GM04503 (cell line): ENCODE measurements at regions not wholly inside any gene's neighbourhood (a gene's known extent, or its start where the extent isn't known, plus 50 kb on each side); places are given as distances from the start of the nearest gene placed in this dataset.

Source experiments
- DNase-seq: peaks from one replicate; pipeline ENCODE4 v3.0.0-alpha.2; 2012; ENCODE audit warnings: low read depth

- no peak for DNase-seq
These were observed 111.1 kb upstream of the SLC66A3 start for GRCh38 chr2:11044201-11044600.

- no peak for DNase-seq
These were observed 110.0 kb upstream of the SLC66A3 start for GRCh38 chr2:11045294-11045693.

- DNase-seq: no peak
These were observed 106.8 kb upstream of the SLC66A3 start for GRCh38 chr2:11048335-11049008.

GRCh38 chr2:11050565-11050964 lies 104.7 kb upstream of the SLC66A3 start:
- DNase-seq: no peak

GRCh38 chr2:11051280-11051679 lies 104.0 kb upstream of the SLC66A3 start:
- DNase-seq: no peak

- no peak for DNase-seq
These were observed 101.7 kb upstream of the SLC66A3 start for GRCh38 chr2:11053546-11053945.

GRCh38 chr2:11054783-11055678 lies 100.2 kb upstream of the SLC66A3 start:
- DNase-seq: no peak

GRCh38 chr2:11055679-11056215 lies 99.5 kb upstream of the SLC66A3 start:
- no peak for DNase-seq

- DNase-seq: peak; percentile 90
These were observed 98.7 kb upstream of the SLC66A3 start for GRCh38 chr2:11056614-11057013.

- no peak for DNase-seq
These were observed 98.2 kb upstream of the SLC66A3 start for GRCh38 chr2:11057031-11057430.

- DNase-seq: no peak
These were observed 97.1 kb upstream of the SLC66A3 start for GRCh38 chr2:11058129-11058528.

- DNase-seq: no peak
These were observed 94.7 kb upstream of the SLC66A3 start for GRCh38 chr2:11060376-11061169.

GRCh38 chr2:11065833-11066485 lies 89.3 kb upstream of the SLC66A3 start:
- no peak for DNase-seq

GRCh38 chr2:11067221-11068078 lies 87.8 kb upstream of the SLC66A3 start:
- no peak for DNase-seq

- no peak for DNase-seq
These were observed 87.1 kb upstream of the SLC66A3 start for GRCh38 chr2:11068079-11068741.

GRCh38 chr2:11068856-11069526 lies 86.3 kb upstream of the SLC66A3 start:
- no peak for DNase-seq

GRCh38 chr2:11069566-11070185 lies 85.6 kb upstream of the SLC66A3 start:
- DNase-seq: no peak

GRCh38 chr2:11071211-11071610 lies 84.1 kb upstream of the SLC66A3 start:
- DNase-seq: no peak

GRCh38 chr2:11071939-11072338 lies 83.3 kb upstream of the SLC66A3 start:
- DNase-seq: no peak
